DND-41 (cell line): ENCODE measurements at regions not wholly inside any gene's neighbourhood (a gene's known extent, or its start where the extent isn't known, plus 50 kb on each side); places are given as distances from the start of the nearest gene placed in this dataset.

Source experiments
- ATAC-seq: fragments of 200-7000 bp; cut with Tn5 transposase; 3 replicates; pipeline ENCODE4 v1.9.1; 2021; ENCODE audit warnings: low read depth; ENCODE audit not compliant: insufficient read depth
- DNase-seq: peaks from one replicate; pipeline ENCODE4 v3.0.0-alpha.2; 2020
- H2AFZ ChIP-seq: 2 replicates; pipeline ENCODE4 v1.6.0; 2012; ENCODE audit warnings: low read depth, low read length
- H3K27ac ChIP-seq: 2 replicates; pipeline ENCODE4 v1.5.1; 2012; ENCODE audit warnings: low read length, inconsistent platforms
- H3K27me3 ChIP-seq: fragments of 200-600 bp; sonication (generic); 2 replicates; pipeline ENCODE4 v1.6.0; 2012; ENCODE audit warnings: low read length, mild to moderate bottlenecking, inconsistent platforms; ENCODE audit not compliant: insufficient read depth, poor library complexity
- H3K36me3 ChIP-seq: 2 replicates; pipeline ENCODE4 v1.5.1; 2012; ENCODE audit warnings: low read length, inconsistent platforms; ENCODE audit not compliant: insufficient read depth
- H3K4me1 ChIP-seq: 2 replicates; pipeline ENCODE4 v1.5.1; 2012; ENCODE audit warnings: mild to moderate bottlenecking, low read length; ENCODE audit not compliant: insufficient read depth
- H3K4me2 ChIP-seq: 2 replicates; pipeline ENCODE4 v1.6.0; 2012; ENCODE audit warnings: mild to moderate bottlenecking, moderate library complexity, low read length, inconsistent platforms; ENCODE audit not compliant: insufficient read depth
- H3K4me3 ChIP-seq, 2 experiments: fragments of 200-600 bp in 1 of 2; shearing (Covaris generic) in 1 of 2; 2 replicates each; pipeline ENCODE4 v1.5.1; 2012 to 2016; ENCODE audit warnings: inconsistent platforms in 2 of 2, low read length in 2 of 2, mild to moderate bottlenecking in 2 of 2, low read depth in 1 of 2, moderate library complexity in 1 of 2
- H3K79me2 ChIP-seq: 2 replicates; pipeline ENCODE4 v1.6.0; 2012; ENCODE audit warnings: low read length, inconsistent platforms; ENCODE audit not compliant: insufficient read depth
- H3K9ac ChIP-seq: 2 replicates; pipeline ENCODE4 v1.6.0; 2012; ENCODE audit warnings: low read depth, mild to moderate bottlenecking, inconsistent platforms, low read length, moderate library complexity
- H3K9me3 ChIP-seq: 2 replicates; pipeline ENCODE4 v1.5.1; 2012; ENCODE audit warnings: low read length, moderate library complexity, mild to moderate bottlenecking, inconsistent platforms; ENCODE audit not compliant: insufficient read depth, severe bottlenecking
- H4K20me1 ChIP-seq: 2 replicates; pipeline ENCODE4 v1.6.0; 2012; ENCODE audit warnings: low read length; ENCODE audit not compliant: insufficient read depth
- EZH2 ChIP-seq: IDR thresholded peaks from 3 replicates; pipeline ENCODE4 v1.6.1; 2012; ENCODE audit warnings: borderline replicate concordance, low read depth, mild to moderate bottlenecking, moderate library complexity, low read length, inconsistent platforms; ENCODE audit not compliant: severe bottlenecking
- TF ChIP-seq, protein P1 (sequence below): IDR thresholded peaks from 2 replicates; pipeline ENCODE4 v1.5.1; 2012; ENCODE audit warnings: borderline replicate concordance, low read length, moderate library complexity, mild to moderate bottlenecking; ENCODE audit not compliant: poor library complexity, severe bottlenecking; ENCODE audit errors: extremely low read depth

DNA sequence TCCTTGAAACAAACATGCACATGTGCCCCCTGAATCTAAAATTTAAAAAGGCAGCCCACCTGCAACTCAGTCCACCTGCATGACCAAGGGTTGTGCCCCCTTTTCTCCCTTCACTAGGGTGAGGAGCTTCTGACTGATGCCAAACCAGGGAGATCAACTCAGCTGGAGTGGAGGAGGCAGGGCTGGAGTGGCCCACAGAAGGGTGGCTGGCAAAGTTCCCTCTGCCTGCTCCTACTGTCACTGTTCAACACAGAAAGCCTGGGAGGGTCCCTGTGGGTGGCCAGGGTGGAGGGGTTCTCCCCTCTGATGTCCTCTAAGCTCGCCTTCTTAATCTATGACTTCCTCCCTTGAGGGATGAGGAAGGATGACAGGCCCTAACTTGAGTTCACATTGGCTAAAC lies 55.7 kb upstream of the ANTXRL start:
- no peaks in the 10 kb centered on the region for H3K4me1 ChIP-seq
- no peak for TF ChIP-seq EZH2
- TF ChIP-seq, protein P1, sequence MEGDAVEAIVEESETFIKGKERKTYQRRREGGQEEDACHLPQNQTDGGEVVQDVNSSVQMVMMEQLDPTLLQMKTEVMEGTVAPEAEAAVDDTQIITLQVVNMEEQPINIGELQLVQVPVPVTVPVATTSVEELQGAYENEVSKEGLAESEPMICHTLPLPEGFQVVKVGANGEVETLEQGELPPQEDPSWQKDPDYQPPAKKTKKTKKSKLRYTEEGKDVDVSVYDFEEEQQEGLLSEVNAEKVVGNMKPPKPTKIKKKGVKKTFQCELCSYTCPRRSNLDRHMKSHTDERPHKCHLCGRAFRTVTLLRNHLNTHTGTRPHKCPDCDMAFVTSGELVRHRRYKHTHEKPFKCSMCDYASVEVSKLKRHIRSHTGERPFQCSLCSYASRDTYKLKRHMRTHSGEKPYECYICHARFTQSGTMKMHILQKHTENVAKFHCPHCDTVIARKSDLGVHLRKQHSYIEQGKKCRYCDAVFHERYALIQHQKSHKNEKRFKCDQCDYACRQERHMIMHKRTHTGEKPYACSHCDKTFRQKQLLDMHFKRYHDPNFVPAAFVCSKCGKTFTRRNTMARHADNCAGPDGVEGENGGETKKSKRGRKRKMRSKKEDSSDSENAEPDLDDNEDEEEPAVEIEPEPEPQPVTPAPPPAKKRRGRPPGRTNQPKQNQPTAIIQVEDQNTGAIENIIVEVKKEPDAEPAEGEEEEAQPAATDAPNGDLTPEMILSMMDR: no peak
- no peaks in the 10 kb centered on the region for H3K79me2 ChIP-seq
- DNase-seq (no peak), ATAC-seq (no peak)
- H3K4me3 ChIP-seq: no peak overlapping the region
- H3K4me2 ChIP-seq: no peak overlapping the region
- H3K27ac ChIP-seq: no peak overlapping the region
- no peak overlapping the region for H2AFZ ChIP-seq
- peaks cover 22% of the 10 kb centered on the region for H3K36me3 ChIP-seq
- no peaks in the 10 kb centered on the region for H3K27me3 ChIP-seq
- no peaks in the 10 kb centered on the region for H3K9me3 ChIP-seq
- peaks cover 11% of the 10 kb centered on the region; the same call in 1 of the 2 replicates for H4K20me1 ChIP-seq
- H3K9ac ChIP-seq: no peak overlapping the region

DNA sequence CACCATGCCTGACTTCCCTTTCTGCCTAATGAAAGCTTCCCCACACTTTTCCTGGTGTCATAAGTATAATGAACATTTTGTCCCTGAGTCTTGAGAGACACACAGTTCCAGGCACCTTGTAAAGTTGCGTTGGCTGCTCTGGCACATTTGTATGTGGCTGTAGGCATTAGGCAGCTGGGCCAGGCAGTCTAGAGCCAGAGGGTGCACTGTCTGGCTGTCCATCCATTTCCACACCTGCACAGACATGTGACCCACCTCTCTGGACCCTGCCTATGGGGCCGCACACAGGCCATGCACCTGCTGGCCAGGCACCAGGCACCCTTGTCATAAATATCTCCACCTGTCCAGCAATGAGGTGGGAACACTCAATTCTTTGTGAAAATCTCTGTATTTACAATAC lies 54.7 kb upstream of the ANTXRL start:
- Histone ChIP-seq H3K4me3 (no peak overlapping the region), H3K4me2 (no peak overlapping the region), H2AFZ (no peak overlapping the region), H3K27ac (no peak overlapping the region), H3K27me3 (no peaks in the 10 kb centered on the region), H3K9me3 (no peaks in the 10 kb centered on the region), H4K20me1 (peaks cover 11% of the 10 kb centered on the region), H3K36me3 (peaks cover 20% of the 10 kb centered on the region), H3K79me2 (no peaks in the 10 kb centered on the region), H3K9ac (no peak overlapping the region), H3K4me1 (no peaks in the 10 kb centered on the region)
- no peak for ATAC-seq
- DNase-seq: no peak
- TF ChIP-seq, protein P1: no peak
- no peak for TF ChIP-seq EZH2

DNA sequence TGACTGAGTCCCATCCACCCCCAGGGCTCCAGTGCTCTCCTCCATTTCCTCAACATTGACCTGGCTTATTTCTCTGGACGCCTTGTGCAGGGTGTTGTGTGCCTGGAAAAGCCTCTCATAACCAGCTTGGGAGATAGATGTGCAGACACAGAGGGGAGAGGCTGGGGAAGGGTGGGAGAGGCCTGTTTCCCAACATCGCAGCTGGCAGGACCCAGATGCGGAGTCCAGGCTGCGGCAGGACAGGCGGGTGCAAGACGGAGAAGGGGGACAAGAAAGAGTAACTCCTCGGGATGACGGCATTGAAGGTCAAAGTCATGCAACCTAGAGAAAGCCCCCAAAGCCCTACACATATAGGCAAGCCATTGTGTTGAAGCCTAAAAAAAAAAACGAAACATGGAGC lies 54.1 kb upstream of the ANTXRL start:
- ATAC-seq (no peak), DNase-seq (no peak)
- Histone ChIP-seq H2AFZ (no peak overlapping the region), H3K9ac (no peak overlapping the region), H3K36me3 (peaks cover 24% of the 10 kb centered on the region), H3K9me3 (no peaks in the 10 kb centered on the region), H3K4me2 (no peak overlapping the region), H3K4me1 (no peaks in the 10 kb centered on the region), H3K79me2 (no peaks in the 10 kb centered on the region), H3K27ac (no peak overlapping the region), H3K27me3 (no peaks in the 10 kb centered on the region), H4K20me1 (peaks cover 11% of the 10 kb centered on the region), H3K4me3 (no peak overlapping the region)
- TF ChIP-seq EZH2: no peak
- TF ChIP-seq, protein P1: no peak

DNA sequence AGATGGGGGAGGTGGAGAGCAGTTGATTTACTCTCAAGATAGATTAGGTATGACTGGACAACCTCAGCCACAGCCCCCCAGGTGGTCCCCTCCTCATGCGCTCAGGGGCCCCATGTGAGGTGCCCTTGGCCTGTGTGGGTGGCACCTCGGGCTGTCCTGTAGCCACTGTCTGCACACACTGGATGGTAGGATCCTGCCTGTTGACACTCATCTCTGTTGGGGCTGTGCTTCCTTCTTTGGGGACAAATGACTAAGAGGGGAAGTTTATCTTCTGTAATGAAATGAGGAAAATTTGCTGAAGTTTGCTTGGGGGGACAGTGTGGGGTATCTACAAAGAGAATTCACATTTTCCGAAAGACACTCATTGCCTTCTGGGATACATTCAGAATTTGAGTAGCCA lies 53.6 kb upstream of the ANTXRL start:
- Histone ChIP-seq H3K9me3 (no peaks in the 10 kb centered on the region), H3K27ac (no peak overlapping the region), H3K9ac (no peak overlapping the region), H3K79me2 (no peaks in the 10 kb centered on the region), H3K27me3 (no peaks in the 10 kb centered on the region), H4K20me1 (peaks cover 7% of the 10 kb centered on the region; the same call in 1 of the 2 replicates), H3K4me1 (no peaks in the 10 kb centered on the region), H3K36me3 (peaks cover 29% of the 10 kb centered on the region), H3K4me2 (no peak overlapping the region), H2AFZ (no peak overlapping the region), H3K4me3 (no peak overlapping the region)
- no peak for DNase-seq
- TF ChIP-seq, protein P1: no peak
- no peak for TF ChIP-seq EZH2
- ATAC-seq: no peak
